Osteoblast (primary cell): ENCODE measurements at regions not wholly inside any gene's neighbourhood (a gene's known extent, or its start where the extent isn't known, plus 50 kb on each side); places are given as distances from the start of the nearest gene placed in this dataset.

Source experiments
- DNase-seq: peaks from one replicate; pipeline ENCODE4 v3.0.0; 2011; ENCODE audit warnings: low spot score, mixed read lengths; ENCODE audit not compliant: insufficient read length; ENCODE audit errors: missing footprints
- H2AFZ ChIP-seq: 2 replicates; pipeline ENCODE4 v1.6.0; 2011; ENCODE audit warnings: mild to moderate bottlenecking, low read length
- H3K27ac ChIP-seq: 2 replicates; pipeline ENCODE4 v1.5.1; 2011; ENCODE audit warnings: mild to moderate bottlenecking, low read depth, low read length, moderate library complexity
- H3K27me3 ChIP-seq: 2 replicates; pipeline ENCODE4 v1.6.0; 2012; ENCODE audit warnings: mild to moderate bottlenecking, control low read depth, inconsistent platforms, low read length, moderate library complexity; ENCODE audit not compliant: insufficient read depth
- H3K36me3 ChIP-seq: 2 replicates; pipeline ENCODE4 v1.5.1; 2011; ENCODE audit warnings: mild to moderate bottlenecking, low read length, control low read depth, moderate library complexity; ENCODE audit not compliant: insufficient read depth
- H3K4me1 ChIP-seq: 2 replicates; pipeline ENCODE4 v1.5.1; 2011; ENCODE audit warnings: mild to moderate bottlenecking, low read length, control low read depth, moderate library complexity; ENCODE audit not compliant: insufficient read depth
- H3K4me2 ChIP-seq: 2 replicates; pipeline ENCODE4 v1.6.0; 2011; ENCODE audit warnings: mild to moderate bottlenecking, low read length; ENCODE audit not compliant: insufficient read depth
- H3K4me3 ChIP-seq: fragments of 200-600 bp; sonication (generic); 3 replicates; pipeline ENCODE4 v1.5.1; 2012; ENCODE audit warnings: mild to moderate bottlenecking, low read length, inconsistent platforms; ENCODE audit not compliant: insufficient read depth
- H3K79me2 ChIP-seq: 2 replicates; pipeline ENCODE4 v1.6.0; 2012; ENCODE audit warnings: mild to moderate bottlenecking, low read length, control low read depth, inconsistent platforms; ENCODE audit not compliant: insufficient read depth
- H3K9me3 ChIP-seq: 2 replicates; pipeline ENCODE4 v1.5.1; 2011; ENCODE audit warnings: low read depth, low read length, control low read depth
- H4K20me1 ChIP-seq: 2 replicates; pipeline ENCODE4 v1.6.0; 2012; ENCODE audit warnings: mild to moderate bottlenecking, low read length, control low read depth; ENCODE audit not compliant: insufficient read depth
- TF ChIP-seq, protein P1 (sequence below): IDR thresholded peaks from 2 replicates; pipeline ENCODE4 v1.5.1; 2011; ENCODE audit warnings: mild to moderate bottlenecking, low read depth, low read length, moderate library complexity; ENCODE audit errors: extremely low read depth

DNA sequence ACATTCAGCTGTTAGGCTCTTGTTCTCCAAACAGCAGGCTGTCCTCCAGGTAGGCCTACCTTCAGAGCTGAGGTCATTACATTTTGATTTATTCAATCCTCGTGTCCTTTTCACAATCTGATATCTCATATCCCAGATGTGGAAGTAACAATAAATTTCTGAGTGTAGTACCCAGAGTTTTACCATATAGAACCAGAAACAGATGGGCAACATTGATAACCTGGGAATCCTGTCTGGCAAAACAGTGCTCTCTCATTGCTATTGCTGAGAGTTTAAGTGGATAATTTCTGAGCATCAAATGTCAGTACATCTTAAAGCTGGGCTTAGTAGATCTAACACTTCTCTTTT lies 1007.8 kb downstream of the REEP3 start:
- Histone ChIP-seq H3K27ac (no peak overlapping the region), H3K79me2 (no peaks in the 10 kb centered on the region), H3K27me3 (no peaks in the 10 kb centered on the region), H3K9me3 (no peaks in the 10 kb centered on the region), H4K20me1 (no peaks in the 10 kb centered on the region), H3K36me3 (no peaks in the 10 kb centered on the region), H3K4me1 (no peaks in the 10 kb centered on the region), H3K4me3 (no peak overlapping the region), H3K4me2 (no peak overlapping the region), H2AFZ (no peak overlapping the region)
- DNase-seq, result no peak
- TF ChIP-seq, protein P1, sequence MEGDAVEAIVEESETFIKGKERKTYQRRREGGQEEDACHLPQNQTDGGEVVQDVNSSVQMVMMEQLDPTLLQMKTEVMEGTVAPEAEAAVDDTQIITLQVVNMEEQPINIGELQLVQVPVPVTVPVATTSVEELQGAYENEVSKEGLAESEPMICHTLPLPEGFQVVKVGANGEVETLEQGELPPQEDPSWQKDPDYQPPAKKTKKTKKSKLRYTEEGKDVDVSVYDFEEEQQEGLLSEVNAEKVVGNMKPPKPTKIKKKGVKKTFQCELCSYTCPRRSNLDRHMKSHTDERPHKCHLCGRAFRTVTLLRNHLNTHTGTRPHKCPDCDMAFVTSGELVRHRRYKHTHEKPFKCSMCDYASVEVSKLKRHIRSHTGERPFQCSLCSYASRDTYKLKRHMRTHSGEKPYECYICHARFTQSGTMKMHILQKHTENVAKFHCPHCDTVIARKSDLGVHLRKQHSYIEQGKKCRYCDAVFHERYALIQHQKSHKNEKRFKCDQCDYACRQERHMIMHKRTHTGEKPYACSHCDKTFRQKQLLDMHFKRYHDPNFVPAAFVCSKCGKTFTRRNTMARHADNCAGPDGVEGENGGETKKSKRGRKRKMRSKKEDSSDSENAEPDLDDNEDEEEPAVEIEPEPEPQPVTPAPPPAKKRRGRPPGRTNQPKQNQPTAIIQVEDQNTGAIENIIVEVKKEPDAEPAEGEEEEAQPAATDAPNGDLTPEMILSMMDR, result no peak

DNA sequence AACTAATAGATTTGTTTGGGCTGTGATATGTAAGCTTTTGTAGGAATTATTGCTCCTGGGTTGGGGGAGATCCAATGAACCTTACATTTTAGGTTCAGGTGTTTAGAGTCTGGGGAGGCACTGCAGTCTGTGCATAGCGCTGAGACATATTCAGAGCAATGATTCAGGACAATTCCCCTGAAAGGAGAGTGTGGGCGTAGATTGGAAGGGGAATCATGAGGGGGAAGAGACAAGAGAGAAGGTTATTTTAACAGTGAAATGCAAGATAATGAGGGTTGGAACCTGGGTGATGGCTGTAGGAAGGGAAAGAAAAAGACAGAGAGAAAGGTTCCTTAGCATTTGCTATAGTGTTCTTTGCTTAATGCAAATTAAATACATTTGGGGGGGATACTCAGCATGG lies 1013.4 kb downstream of the REEP3 start:
- H3K4me3 ChIP-seq, result no peak overlapping the region
- H3K36me3 ChIP-seq, result no peaks in the 10 kb centered on the region
- no peaks in the 10 kb centered on the region for H3K4me1 ChIP-seq
- no peak overlapping the region for H3K4me2 ChIP-seq
- TF ChIP-seq, protein P1, result no peak
- no peaks in the 10 kb centered on the region for H4K20me1 ChIP-seq
- no peak overlapping the region for H3K27ac ChIP-seq
- H3K79me2 ChIP-seq, result no peaks in the 10 kb centered on the region
- no peak overlapping the region for H2AFZ ChIP-seq
- H3K9me3 ChIP-seq, result no peaks in the 10 kb centered on the region
- no peak for DNase-seq
- H3K27me3 ChIP-seq, result no peaks in the 10 kb centered on the region

DNA sequence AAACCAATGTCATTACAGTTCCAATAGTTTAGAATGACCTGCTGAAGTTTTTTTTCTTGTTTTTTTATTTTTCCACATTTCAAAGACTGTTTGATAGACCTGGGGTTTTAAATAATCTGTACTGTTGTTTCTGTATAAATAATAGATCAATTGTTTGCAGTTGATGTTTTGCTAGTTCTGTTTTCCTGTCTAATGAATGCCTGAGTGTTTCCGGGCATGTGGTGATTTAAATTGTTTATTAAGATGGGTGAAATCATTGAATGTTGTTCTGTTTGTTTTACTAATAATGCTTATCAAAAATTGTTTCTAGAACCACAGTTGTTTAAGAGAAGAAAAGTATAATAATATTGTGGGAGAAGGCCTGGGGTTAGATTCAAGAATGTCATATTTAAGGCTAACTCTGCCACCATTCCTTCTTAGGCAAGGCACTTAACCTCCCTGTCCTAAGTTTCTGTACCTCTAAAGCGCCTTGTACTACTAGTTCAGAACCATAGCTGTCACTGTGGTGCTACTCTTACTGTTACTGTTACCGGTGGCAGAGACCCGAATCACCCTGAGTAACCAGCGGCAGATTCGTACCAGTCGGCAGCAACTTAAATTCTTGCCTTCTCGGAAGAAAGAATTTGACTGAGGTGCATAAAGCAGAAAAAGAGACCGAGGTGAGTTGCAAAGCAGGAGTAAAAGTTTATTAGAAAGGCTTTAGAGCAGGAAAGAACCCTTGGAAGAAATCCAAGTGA lies 1014.1 kb downstream of the REEP3 start:
- DNase-seq, result no peak
- TF ChIP-seq, protein P1, result no peak
- H3K4me2 ChIP-seq, result no peak overlapping the region
- H3K79me2 ChIP-seq, result no peaks in the 10 kb centered on the region
- no peak overlapping the region for H3K4me3 ChIP-seq
- no peaks in the 10 kb centered on the region for H4K20me1 ChIP-seq
- no peaks in the 10 kb centered on the region for H3K36me3 ChIP-seq
- H3K27ac ChIP-seq, result no peak overlapping the region
- H3K27me3 ChIP-seq, result no peaks in the 10 kb centered on the region
- no peak overlapping the region for H2AFZ ChIP-seq
- no peaks in the 10 kb centered on the region for H3K9me3 ChIP-seq
- no peaks in the 10 kb centered on the region for H3K4me1 ChIP-seq

DNA sequence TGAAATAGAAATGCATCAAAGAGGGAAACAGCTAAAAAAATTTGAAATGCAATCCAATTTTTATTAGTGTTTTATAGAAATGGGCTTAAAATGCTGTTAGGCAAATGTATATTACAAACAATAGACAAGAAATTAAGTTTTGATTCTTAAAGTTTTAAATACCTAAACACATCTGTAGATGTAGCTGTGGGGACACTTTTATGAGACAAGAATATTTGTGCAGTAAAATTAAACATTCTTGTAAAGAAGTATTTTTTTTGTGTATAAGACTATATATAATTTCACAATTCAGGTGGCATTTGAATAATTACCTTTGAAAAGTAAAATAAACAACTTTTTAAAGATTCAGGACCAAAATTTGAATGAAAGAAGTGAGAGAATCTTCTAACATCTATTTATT lies 1015.9 kb downstream of the REEP3 start:
- Histone ChIP-seq H3K4me3 (no peak overlapping the region), H3K36me3 (no peaks in the 10 kb centered on the region), H3K4me1 (no peaks in the 10 kb centered on the region), H3K9me3 (no peaks in the 10 kb centered on the region), H3K79me2 (no peaks in the 10 kb centered on the region), H3K4me2 (no peak overlapping the region), H3K27ac (no peak overlapping the region), H2AFZ (no peak overlapping the region), H3K27me3 (no peaks in the 10 kb centered on the region), H4K20me1 (no peaks in the 10 kb centered on the region)
- DNase-seq, result no peak
- TF ChIP-seq, protein P1, result no peak
